GM19372 (cell line): ENCODE measurements at regions not wholly inside any gene's neighbourhood (a gene's known extent, or its start where the extent isn't known, plus 50 kb on each side); places are given as distances from the start of the nearest gene placed in this dataset.

Source experiments
- ATAC-seq: cut with Tn5 transposase; IDR thresholded peaks from one replicate; pipeline ENCODE4 v1.9.1; 2021; ENCODE audit warnings: mild to moderate bottlenecking, low read depth, moderate library complexity; ENCODE audit not compliant: unreplicated experiment

DNA sequence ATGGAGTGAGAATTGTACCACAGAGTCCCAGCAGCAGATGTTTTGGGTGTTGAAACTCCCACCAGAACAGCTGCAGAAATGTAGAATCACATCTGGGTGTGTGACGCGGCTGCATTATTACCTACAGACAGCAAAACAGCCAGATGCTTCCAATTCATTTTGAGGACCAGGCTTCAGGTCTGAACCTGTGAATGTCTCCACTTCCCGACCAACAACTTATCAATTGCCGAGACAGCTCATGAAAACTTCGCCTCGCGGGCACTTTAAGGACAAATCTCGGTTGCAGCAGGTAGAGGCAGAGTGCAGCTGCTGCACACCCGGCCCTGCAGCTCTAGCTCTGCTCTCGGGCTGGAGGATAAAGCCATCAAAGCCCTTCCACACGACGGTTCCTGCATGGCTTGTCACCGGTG, 202.0 kb downstream of the HRH4 start:
- no peak for ATAC-seq

DNA sequence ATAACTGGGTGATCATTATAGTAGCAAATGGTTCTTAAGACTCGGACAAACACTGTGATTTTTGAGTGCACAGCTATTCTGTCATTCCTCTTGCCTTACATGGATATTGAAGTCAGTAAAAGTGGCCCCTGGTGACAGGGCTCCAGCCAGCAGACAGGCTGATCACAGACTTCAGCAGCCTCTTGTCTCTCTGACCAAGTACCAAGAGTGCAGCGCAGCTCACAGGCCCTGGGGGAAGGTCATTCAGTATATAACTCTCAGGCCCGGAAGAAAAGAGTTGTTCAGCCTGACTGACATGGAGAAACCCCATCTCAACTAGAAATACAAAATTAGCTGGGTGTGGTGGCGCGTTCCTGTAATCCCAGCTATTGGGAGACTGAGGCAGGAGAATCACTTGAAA, 202.6 kb downstream of the HRH4 start:
- no peak for ATAC-seq

DNA sequence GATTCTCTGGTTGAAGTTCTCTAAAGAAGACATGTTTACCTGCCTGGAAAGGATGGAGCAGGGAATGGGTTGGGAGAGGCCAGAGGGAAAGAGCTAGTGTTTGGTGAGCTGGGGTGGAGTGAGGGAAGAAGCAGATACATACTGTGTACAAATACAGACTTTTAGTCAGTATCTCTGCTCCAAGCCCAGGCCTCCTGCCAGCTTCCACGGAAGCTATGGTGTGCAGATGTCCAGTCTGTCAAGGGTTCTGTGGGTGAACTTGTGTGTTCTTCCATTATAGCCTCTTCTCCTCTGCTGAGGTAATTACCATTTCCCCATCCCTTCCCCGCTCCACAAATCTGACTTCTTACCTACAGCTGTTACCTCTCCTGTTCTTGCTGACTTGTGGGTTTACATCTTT, 208.6 kb downstream of the HRH4 start:
- ATAC-seq: no peak

DNA sequence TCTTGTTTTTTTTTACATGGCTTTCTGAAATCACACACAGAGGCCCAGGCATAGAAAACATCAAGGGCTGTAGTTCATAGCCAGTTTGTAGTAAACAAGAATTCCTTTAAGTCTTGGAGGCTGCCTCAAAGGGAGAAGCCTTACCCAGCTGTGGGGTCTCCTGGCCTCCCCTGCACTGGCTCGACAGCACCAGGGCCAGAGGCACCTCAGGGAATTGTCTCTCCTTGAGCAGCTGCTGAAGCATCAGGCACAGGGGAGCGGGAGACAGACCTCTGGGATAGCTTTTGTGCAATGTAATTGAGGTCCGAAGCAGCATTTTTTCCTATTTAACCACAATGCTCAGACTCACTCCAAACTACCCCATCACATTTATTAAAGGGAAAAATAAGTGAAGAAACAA, 209.1 kb downstream of the HRH4 start:
- ATAC-seq: no peak

DNA sequence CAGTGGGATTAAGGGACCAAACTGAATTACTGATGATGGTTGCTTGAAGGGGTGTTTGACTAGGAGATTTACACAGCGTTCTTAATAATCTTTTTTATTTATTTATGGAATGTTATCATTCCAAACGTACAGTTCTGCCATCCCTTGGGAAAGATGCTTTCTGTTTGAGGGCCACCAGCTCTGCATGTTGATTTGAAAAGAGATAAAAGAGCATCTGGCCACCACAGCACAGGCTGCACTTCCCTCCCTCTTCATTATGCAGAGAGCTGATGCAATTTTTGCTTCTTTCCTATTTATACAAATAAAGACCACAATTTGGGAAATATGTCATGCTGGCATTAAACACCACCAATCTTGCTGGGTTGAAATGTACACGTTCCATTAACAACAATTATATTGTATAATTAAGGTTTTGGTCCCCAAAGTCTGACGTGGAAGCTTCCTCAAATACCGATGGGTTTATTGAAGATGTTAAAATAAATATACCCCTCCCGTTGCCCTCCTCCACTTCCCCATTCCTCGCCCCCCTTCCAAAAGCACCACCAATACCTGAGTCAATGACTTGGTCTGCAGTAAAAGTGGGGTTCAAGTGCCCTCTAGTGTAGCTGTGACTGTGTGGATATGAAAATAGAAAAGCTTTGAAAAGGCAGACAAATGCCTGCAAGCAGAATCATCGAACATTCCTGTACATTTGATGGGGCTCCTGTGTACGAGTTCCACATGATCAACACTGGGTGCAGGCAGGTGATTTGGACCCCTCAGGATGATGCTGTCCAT, 211.9 kb downstream of the HRH4 start:
- ATAC-seq: no peak

DNA sequence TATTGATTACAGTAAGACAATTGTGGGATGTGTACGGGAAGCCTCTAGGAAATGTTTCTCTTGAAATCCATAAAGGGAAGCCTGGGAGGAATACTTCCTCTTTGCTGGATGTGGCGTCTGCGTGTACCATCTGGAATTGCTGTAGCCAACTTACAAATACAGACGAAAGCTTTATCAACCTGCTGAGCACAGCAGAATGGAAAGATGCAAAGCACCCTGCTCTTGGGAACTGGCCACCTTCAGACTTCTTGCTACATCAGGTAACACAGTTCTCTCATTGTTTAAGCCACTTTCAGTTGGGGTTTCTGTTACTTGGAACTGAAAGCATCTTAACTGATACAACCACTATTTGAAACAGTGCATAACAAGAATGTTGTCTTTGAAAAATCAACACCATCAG, 213.8 kb downstream of the HRH4 start:
- ATAC-seq: no peak

DNA sequence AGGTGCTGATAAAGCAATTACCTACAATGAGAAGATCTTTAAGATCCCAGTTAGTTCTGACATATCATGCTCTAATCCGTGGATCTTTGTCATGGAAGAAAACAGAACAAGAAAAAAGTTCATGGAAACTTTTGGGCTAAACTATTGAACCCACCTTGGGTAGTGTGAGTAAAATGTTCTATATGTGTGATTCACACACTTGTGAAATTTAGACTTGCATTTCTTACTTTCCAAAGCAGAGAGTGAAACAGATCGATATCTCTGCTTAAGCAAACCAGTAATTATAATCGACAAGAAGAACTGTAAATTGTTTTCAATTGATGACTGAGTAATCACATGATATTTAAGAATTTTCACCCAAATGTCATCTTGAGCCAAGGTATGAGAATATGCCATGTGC, 214.2 kb downstream of the HRH4 start:
- no peak for ATAC-seq

DNA sequence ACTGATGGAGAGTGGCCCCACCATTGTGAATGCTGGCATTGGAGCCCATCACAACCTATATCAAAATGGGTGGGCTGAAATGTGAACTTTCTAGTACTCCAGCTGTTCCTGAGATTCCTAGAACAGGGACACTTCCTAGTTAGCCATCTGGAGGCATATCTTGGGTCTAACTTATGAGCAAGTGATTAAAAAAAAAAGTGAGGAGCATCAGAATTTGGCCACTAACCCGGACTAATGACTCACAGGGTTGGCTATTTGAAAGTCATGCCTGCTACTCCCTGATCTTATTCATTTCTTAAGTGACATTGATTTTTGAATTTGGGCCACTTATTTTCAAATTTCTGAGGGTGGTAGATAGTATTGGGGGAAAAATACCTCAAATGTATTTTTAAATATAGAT, 216.6 kb downstream of the HRH4 start:
- no peak for ATAC-seq

DNA sequence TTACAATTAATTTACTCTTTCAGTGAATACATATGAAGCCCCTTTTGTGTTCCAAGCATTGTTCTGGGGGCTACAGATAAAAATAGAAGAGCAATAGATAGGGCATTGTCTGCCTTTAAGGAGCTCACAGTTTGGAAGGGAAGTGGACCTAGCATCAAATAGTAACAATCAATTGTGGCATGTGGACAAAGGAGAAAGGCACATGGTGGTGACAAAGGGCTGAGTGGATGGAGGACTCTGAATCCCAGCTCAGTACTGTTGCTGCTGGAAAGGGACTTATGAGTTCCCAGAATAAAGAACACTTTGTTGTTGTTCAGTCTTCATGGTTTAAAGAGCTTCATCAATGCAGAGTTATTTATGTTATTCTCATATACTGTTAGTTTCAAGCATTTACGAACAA, 217.7 kb downstream of the HRH4 start:
- no peak for ATAC-seq

DNA sequence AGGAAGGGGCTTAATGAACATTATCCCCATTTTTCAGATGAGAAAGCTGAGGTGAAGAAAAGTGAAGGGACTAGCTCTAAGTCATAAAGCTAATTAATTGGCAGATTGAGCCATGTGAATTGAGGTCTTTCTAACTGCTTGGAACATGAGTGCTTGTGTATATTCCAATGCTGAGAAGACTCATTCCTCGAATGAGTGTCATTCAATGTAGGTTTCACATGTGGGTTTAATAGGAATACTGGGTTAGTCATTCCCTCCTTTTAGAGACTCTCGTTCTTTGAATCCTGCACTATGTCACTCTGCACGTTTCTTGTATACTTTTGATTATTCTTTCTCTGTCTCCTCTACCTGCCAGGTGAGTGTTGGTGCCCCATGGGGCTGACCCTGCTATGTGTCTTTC, 218.2 kb downstream of the HRH4 start:
- ATAC-seq: no peak

DNA sequence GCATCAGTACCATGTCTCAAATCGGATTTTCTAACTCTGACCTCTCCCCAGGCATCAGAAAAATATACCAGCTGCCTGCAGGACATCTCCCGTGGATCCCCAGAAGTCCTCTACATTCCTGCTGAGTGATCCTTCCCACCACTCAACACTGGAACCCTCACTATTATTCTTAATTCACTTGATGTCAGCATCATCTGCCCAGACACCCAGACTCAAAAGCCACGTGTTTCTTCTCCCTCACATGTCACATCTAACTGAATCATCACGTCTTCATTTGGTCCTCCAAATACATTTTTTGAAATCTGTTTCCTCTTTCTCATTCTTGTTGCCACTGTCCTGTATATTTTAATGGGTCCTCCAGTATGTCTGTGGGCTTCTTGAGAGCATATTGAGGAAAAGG, 218.6 kb downstream of the HRH4 start:
- no peak for ATAC-seq

DNA sequence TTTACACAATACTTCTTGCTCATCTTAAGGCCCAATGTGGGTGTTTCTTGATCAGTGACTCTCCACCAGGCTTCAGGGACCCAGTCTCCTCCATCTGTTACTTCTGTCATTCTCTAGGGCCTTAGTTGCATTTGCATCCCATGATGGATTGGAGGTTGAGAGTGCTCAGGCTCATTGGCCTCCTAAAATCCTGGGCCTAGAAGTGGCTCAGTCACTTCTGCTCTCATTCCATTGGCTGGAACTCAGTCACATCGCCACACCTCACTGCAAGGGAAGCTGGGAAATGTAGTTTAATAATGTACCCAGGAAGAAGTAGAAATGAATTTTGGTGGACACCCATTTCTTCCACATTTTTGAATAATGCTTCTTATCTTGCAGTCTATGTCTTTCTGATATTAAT, 223.5 kb downstream of the HRH4 start:
- ATAC-seq: no peak

DNA sequence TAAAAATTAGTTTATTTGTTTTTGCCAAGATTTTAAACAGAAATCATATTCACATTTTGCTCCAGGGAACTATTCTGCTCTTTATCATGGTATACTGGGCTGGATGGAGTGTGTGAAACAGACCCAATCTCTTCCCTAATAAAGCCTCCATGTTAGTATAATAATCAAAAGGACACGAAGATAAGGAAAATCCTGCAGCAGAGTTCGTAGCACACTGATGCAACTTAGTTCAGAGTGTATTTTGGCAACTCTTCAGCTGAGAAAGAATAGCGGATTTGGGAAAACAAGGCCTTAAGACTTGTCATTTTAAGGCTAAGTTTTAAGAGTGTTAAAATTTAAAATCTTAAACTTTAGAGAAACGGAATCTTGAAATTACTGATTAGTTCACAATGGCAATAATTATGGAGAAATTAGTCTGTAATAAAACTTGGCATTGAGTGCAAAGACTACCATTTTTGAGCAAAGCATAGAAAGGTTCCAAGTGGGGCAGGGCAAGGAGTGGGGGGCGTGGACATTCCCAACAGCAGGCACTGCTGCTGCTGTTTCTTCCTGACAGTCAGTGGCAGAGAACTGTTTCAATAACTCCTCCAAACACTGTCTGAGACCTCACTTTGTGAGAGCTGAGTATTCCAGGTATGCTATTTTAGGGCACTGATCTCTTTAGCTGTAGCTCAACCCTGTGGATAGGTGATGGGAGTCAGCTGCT, 225.0 kb downstream of the HRH4 start:
- ATAC-seq: no peak

DNA sequence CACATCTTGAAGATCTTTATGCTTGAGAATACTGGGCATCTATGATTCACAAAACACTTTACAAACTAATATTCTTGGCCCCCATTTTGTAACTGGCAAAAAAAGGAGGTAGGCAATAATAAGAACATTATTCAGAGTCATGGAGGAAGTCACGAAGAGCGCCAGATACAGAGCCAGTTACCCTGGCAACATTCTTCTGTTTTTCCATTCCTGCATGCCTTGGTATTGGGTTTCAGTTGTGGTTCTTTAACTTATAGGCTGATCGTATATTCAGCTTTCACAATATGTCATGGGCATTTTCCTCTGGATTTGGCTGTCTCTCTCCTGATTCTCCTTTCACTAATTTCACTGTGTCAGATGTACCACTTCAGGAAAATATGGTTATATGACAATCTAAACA, 234.7 kb downstream of the HRH4 start:
- ATAC-seq: no peak

DNA sequence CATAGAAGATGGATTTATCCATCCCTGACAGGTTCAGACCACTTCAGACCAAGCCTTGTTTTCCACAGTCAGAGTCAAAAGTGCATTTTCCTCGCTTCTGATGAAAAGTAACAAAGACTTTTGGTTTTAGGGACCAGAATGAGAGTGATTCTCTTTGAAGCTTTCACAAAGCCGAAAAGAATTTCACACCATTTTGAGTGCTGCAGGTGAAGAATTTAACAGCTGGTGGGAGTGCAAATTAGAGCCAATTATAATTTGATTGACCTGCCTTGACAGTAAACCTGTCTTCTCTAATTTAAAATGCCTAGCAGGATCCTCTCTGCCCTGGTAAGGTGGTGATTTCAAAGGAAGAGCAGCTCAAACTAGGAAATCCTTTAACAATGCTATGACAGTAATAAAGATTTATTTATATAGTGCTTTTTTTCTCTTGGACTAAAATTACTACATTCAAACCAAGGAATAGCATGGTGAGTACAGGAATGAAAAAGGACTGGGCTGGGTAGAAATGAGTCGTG, 241.6 kb downstream of the HRH4 start:
- ATAC-seq: no peak

DNA sequence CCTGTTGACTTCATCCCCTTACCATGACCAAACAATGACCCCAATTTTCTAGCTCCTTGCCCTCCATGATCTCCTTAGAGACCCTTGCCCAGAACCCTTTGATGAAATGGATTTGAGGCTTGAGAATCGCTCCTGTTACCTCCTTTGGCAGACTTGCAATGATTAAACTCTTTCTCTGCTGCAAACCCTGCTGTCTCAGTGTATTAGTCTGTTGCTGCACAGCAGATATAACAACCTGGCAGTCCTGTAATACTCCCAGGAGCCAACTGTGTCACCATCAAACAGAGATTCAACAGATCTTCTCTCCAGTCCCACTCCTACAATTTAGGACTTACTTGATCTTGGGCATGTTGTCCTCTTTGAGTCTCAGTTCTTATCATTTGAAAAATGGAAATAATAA, 242.9 kb downstream of the HRH4 start:
- no peak for ATAC-seq

DNA sequence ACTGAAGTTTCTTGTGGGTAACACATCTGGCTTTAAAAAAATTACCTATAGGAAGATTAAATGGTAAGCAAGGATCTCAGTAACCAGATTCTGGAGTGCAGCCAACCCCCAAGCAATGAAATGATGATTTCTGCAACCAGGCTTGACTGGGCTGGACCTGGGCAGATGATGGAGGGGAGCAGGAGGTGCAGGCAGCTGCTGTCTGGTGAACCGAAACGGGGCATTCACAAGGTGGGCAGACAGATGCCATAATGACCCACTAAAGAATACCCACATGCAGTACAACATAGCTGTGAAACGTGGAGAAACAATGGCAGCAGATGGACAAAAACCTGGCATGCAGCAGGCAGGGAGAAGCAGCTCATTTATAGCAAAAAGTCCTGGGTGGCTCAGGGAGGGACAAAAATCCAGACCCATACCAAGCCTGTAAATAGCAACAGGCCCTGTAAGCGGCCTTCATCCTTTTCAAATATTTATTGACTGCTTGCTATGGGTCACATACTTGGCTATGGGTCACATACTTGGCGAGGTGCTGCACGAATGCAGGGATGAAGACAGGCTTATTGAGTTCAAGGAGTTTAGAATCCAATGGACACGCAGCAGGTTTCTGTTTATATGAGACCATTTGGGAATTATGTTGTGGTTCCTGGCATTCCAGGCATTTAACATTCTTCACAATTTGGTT, 244.7 kb downstream of the HRH4 start:
- no peak for ATAC-seq

DNA sequence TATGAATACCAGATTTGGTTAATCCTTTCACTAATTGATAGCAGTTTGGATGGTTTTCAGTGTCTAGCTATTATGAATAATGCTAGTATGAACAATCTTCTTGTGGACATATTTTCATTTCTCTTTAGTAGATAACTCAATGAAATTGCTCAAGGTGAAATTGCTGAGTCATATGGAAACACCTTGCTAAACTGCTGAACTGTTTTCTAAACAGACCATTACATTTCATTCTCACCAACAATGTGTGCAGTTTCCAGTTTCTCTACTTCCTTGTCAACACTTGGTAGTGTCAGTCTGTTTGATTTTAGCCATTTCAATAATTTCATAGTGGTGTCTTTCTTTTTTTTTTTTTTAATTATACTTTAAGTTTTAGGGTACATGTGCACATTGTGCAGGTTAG, 250.0 kb downstream of the HRH4 start:
- no peak for ATAC-seq

DNA sequence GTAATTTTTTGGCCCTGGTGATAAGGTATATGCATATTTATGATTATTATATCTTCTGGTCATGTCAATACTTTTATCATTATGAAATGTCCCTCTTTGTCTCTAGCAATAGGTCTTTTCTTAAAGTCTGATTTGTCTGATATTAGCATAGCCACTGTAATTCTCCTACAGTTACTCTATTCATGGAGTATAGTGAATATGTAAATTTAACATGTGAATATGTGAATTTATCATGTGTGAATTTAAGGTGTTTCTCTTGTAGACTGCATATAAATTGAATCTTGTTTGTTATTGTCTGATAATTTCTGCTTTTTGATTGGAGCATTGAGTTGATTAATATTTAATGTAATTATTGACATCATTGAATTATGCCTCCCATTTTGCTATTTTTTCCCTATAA, 259.4 kb downstream of the HRH4 start:
- no peak for ATAC-seq

DNA sequence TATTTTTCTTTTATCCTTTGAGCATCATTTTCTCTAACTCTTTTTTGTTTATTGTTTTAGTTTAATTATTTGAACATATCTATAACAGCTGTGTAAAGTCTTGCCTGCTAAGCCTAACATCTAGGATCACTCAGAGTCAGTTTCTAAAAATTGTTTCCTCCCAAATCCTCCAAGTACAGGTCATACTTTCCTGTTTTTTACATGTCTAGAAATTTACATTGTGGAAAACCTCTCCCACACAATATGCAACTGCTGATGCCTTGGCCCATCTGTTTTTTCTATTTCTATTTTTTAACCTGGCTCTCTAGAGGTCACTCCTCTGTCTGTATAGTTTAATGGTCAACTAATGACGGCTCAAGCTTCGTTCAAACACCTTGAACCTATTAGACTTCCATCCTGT, 261.0 kb downstream of the HRH4 start:
- no peak for ATAC-seq

DNA sequence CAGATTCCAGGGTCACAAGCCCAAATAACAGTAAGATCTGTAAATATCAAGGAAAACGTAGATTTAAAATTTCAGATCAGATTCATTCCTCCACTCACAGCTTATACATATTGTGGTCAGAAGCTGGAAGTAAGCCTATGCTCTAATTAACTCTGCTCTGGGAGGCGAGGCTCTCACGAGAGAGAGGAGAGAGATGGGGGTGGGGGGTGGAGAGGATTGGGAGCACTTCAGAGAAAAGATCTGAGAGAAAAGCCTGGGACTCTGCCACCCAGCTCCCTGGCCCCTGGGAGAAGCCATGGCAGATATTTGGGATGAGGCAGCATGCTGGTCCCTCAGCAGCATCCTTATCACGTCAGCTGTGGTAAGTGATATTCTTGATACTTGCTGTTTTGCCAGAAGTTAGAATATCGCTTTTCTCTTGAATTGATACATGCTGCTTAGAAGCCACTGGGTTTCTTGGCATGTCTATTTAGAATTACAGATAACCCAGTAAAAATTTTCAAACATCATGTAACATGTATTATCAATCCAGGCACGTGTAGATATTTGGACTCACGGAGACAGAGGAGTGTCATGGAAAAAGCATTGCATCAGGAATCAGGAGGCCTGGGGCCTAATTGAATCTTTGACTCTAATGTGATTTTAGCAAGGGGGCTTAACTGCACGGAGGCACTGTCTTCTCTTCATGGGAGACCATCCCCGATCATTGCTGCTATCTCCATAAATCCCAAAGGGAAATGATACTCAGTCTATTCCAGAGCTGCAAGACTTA, 265.4 kb downstream of the HRH4 start:
- ATAC-seq: no peak
